ENCODE measurements at regions not wholly inside any gene's neighbourhood (a gene's known extent, or its start where the extent isn't known, plus 50 kb on each side); places are given as distances from the start of the nearest gene placed in this dataset.
A peak's percentile ranks its signal among the peaks of the same experiment; 100 is the strongest.

DNA sequence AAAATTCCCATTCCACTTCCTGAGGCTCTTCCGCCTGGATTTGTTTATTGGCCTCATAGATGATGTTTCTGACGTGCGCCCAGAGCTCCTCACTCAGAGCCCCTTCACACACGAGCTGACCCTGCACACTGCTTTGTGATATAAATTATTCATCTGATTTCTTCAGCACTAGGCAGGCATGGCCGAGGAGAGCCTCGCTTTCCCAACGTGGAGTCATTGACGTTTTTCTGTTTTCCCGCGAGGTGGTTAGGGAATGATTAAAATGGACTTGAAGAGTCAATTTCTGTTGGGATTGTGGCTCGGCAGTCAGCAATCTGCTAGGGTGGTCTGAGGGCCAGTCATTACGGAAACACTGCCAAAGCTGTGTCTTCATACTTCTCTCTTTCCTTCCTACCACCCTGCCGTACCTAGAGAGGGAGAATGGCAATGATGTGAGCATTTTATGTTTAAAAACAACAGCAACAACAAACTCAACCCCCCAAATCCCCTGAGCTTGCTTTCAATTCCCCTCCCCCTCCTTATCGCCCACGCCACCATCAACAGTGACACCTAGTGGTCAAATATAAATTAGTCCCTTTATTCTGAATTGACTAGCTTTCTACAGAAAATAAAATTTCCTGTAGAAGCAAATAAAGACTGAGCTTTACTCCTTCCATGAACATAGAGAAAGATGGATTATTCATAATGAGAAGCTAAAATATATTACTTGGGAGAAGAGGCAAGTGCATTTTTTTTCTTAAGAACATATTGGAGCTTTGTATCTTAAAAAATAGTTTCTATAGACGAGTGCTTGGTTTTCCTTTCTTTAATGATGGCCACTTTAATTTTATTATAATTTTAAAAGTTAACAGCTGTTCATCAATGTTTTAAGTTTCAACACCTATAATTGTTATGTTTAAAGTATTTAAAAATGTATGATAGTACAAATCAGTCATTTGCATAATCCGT is 285.1 kb downstream of the MTX2 start:
- Histone ChIP-seq H3K27ac (ENCODE audit: low read depth, low read length, poor library complexity, severe bottlenecking) (peak overlapping the region; percentile 80), H3K4me1 (ENCODE audit: insufficient read depth, low read length, poor library complexity, severe bottlenecking) (peaks cover 19% of the 10 kb centered on the region), H3K36me3 (ENCODE audit: insufficient read depth, low read length, poor library complexity, severe bottlenecking) (no peaks in the 10 kb centered on the region), H3K27me3 (replicated peaks; ENCODE audit: insufficient read depth, low read depth, low read length, poor library complexity) (no peaks in the 10 kb centered on the region), H3K4me3 (ENCODE audit: low read depth, low read length, poor library complexity, severe bottlenecking) (peak overlapping the region; percentile 53), H3K9me3 (ENCODE audit: low read depth, low read length, poor library complexity, severe bottlenecking) (no peaks in the 10 kb centered on the region)
- BruUV-seq (replicated peaks): TSS peak; percentile 93
- peak; percentile 86 for DNase-seq (ENCODE audit: low spot score)
- intact Hi-C loops (cut with micrococcal nuclease; ENCODE audit: unreplicated experiment): loop anchor here (1.0 to 10.0 kb wide), 6 partner anchors 83 to 590 kb away; partner anchors contain the start of gene HOXD8
- no peak for TF ChIP-seq EZH2 (IDR thresholded peaks at IDR 0.05; ENCODE audit: borderline replicate concordance, low read depth, low read length, poor library complexity, severe bottlenecking)
- TF ChIP-seq, protein P1, sequence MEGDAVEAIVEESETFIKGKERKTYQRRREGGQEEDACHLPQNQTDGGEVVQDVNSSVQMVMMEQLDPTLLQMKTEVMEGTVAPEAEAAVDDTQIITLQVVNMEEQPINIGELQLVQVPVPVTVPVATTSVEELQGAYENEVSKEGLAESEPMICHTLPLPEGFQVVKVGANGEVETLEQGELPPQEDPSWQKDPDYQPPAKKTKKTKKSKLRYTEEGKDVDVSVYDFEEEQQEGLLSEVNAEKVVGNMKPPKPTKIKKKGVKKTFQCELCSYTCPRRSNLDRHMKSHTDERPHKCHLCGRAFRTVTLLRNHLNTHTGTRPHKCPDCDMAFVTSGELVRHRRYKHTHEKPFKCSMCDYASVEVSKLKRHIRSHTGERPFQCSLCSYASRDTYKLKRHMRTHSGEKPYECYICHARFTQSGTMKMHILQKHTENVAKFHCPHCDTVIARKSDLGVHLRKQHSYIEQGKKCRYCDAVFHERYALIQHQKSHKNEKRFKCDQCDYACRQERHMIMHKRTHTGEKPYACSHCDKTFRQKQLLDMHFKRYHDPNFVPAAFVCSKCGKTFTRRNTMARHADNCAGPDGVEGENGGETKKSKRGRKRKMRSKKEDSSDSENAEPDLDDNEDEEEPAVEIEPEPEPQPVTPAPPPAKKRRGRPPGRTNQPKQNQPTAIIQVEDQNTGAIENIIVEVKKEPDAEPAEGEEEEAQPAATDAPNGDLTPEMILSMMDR (conservative IDR thresholded peaks at IDR 0.05; ENCODE audit: low read depth, low read length): peak; percentile 82
- CTCF ChIA-PET: interaction anchor here (0.9 to 2.1 kb wide), 16 partner anchors 9 to 427 kb away, joined by 3 to 28 read pairs (median 4); no protein-coding TSS in a partner anchor
- POLR2A ChIA-PET (ENCODE audit: low non-redundant PET): interaction anchor here (0.6 kb wide), 2 partner anchors 414 to 424 kb away, joined by 4 to 5 read pairs; no protein-coding TSS in a partner anchor

DNA sequence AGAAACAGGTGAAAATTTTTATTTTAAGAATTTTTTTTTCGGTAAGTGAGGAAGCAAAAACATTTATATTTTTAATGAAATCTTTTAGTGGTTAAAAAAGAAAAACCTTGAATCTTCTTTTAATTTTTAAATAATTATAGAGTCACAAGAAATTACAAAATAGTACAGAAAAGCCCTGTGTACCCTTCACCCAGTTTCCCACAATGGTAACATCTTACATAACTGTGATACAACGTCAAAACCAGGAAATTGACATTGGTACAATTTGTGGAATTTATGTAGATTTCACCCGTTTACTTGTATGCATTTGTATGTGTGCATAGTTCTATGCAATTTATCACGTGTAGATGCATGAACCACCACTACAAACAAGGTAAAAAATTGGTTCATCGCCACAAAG is 285.9 kb downstream of the MTX2 start:
- no peaks in the 10 kb centered on the region for H3K9me3 ChIP-seq (ENCODE audit: low read depth, low read length, poor library complexity, severe bottlenecking)
- no peak for DNase-seq (ENCODE audit: low spot score)
- intact Hi-C loops (cut with micrococcal nuclease; ENCODE audit: unreplicated experiment): loop anchor here (2.0 to 10.0 kb wide), 3 partner anchors 260 to 590 kb away; no protein-coding TSS in a partner anchor
- no peaks in the 10 kb centered on the region for H3K36me3 ChIP-seq (ENCODE audit: insufficient read depth, low read length, poor library complexity, severe bottlenecking)
- no peaks in the 10 kb centered on the region for H3K27me3 ChIP-seq (replicated peaks; ENCODE audit: insufficient read depth, low read depth, low read length, poor library complexity)
- H3K4me1 ChIP-seq (ENCODE audit: insufficient read depth, low read length, poor library complexity, severe bottlenecking): peaks cover 19% of the 10 kb centered on the region
- H3K27ac ChIP-seq (ENCODE audit: low read depth, low read length, poor library complexity, severe bottlenecking): no peak overlapping the region
- BruUV-seq (replicated peaks): no TSS peak
- TF ChIP-seq, protein P1 (conservative IDR thresholded peaks at IDR 0.05; ENCODE audit: low read depth, low read length): no peak
- TF ChIP-seq EZH2 (IDR thresholded peaks at IDR 0.05; ENCODE audit: borderline replicate concordance, low read depth, low read length, poor library complexity, severe bottlenecking): no peak
- POLR2A ChIA-PET (ENCODE audit: low non-redundant PET): no interaction called here
- CTCF ChIA-PET: interaction anchor here (0.9 to 2.1 kb wide), 14 partner anchors 8 to 428 kb away, joined by 3 to 28 read pairs (median 4); no protein-coding TSS in a partner anchor
- no peak overlapping the region for H3K4me3 ChIP-seq (ENCODE audit: low read depth, low read length, poor library complexity, severe bottlenecking)

DNA sequence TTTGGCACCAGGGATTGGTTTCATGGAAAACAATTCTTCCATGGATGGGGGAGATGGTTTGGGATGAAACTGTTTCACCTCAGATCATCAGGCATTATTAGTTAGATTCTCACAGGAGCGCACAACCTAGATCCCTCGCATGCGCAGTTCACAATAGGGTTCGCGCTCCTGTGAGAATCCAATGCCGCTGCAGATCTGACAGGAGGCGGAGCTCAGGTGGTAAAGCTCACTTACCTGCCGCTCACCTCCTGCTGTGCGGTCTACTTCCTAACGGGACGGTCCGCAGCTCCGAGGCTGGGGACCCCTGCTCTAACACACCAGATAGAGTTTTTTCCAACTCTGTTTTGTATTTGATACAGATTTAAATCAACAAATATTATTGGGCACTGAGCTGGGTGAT is 286.5 kb downstream of the MTX2 start:
- Histone ChIP-seq H3K9me3 (ENCODE audit: low read depth, low read length, poor library complexity, severe bottlenecking) (no peaks in the 10 kb centered on the region), H3K4me1 (ENCODE audit: insufficient read depth, low read length, poor library complexity, severe bottlenecking) (peaks cover 19% of the 10 kb centered on the region), H3K27ac (ENCODE audit: low read depth, low read length, poor library complexity, severe bottlenecking) (no peak overlapping the region), H3K36me3 (ENCODE audit: insufficient read depth, low read length, poor library complexity, severe bottlenecking) (no peaks in the 10 kb centered on the region), H3K27me3 (replicated peaks; ENCODE audit: insufficient read depth, low read depth, low read length, poor library complexity) (no peaks in the 10 kb centered on the region), H3K4me3 (ENCODE audit: low read depth, low read length, poor library complexity, severe bottlenecking) (no peak overlapping the region)
- POLR2A ChIA-PET (ENCODE audit: low non-redundant PET): no interaction called here
- no TSS peak for BruUV-seq (replicated peaks)
- intact Hi-C loops (cut with micrococcal nuclease; ENCODE audit: unreplicated experiment): loop anchor here (2.0 to 10.0 kb wide), 3 partner anchors 259 to 589 kb away; no protein-coding TSS in a partner anchor
- TF ChIP-seq, protein P1 (conservative IDR thresholded peaks at IDR 0.05; ENCODE audit: low read depth, low read length): no peak
- TF ChIP-seq EZH2 (IDR thresholded peaks at IDR 0.05; ENCODE audit: borderline replicate concordance, low read depth, low read length, poor library complexity, severe bottlenecking): no peak
- no peak for DNase-seq (ENCODE audit: low spot score)
- CTCF ChIA-PET: no interaction called here
